ENCODE measurements at regions not wholly inside any gene's neighbourhood (a gene's known extent, or its start where the extent isn't known, plus 50 kb on each side); places are given as distances from the start of the nearest gene placed in this dataset.

GRCh38 chr5:123965626-123966025 is 453.6 kb downstream of the CSNK1G3 start:
- no peak for TF ChIP-seq ZNF224 (CRISPR knock-in tag; IDR thresholded peaks at IDR 0.05)
- no peak for TF ChIP-seq EP300 (IDR thresholded peaks at IDR 0.05; ENCODE audit: low read length)
- TF ChIP-seq SAFB2 (IDR thresholded peaks at IDR 0.05; ENCODE audit: borderline replicate concordance, low read depth, low read length, severe bottlenecking) = no peak
- no peak for TF ChIP-seq ZNF431 (CRISPR knock-in tag; IDR thresholded peaks at IDR 0.05)
- no peak for TF ChIP-seq MAFK (IDR thresholded peaks at IDR 0.05; ENCODE audit: low read length)
- TF ChIP-seq ZNF24 (IDR thresholded peaks at IDR 0.05) = no peak
- TF ChIP-seq EZH2 (IDR thresholded peaks at IDR 0.05; ENCODE audit: borderline replicate concordance, low read depth, low read length) = no peak
- no peak for TF ChIP-seq SMARCA5 (IDR thresholded peaks at IDR 0.05)
- TF ChIP-seq TEAD1 (CRISPR knock-in tag; IDR thresholded peaks at IDR 0.05) = no peak
- TF ChIP-seq STAG1 (CRISPR knock-in tag; IDR thresholded peaks at IDR 0.05; ENCODE audit: borderline replicate concordance) = no peak

Measured in K562 (cell line).